H7 (cell line): ENCODE measurements at regions not wholly inside any gene's neighbourhood (a gene's known extent, or its start where the extent isn't known, plus 50 kb on each side); places are given as distances from the start of the nearest gene placed in this dataset.
"Not testable (repeated sequence)": the region's sequence is repeated elsewhere in the genome, so short reads cannot be mapped to it uniquely, and the experiment has no call there.

Experiments
- DNase-seq: peaks from one replicate; pipeline ENCODE4 v3.0.0; 2012
- H3K27me3 ChIP-seq: 2 replicates; pipeline ENCODE4 v1.6.0; 2011; ENCODE audit warnings: mild to moderate bottlenecking, low read length; ENCODE audit not compliant: control insufficient read depth, insufficient read depth
- H3K36me3 ChIP-seq: replicated peaks from 2 replicates; pipeline ENCODE4 v1.5.1; 2011; ENCODE audit warnings: low read length; ENCODE audit not compliant: control insufficient read depth, insufficient read depth
- H3K4me3 ChIP-seq: 2 replicates; pipeline ENCODE4 v1.5.1; 2011; ENCODE audit warnings: low read depth, mild to moderate bottlenecking, control low read depth, low read length, moderate library complexity; ENCODE audit not compliant: insufficient read depth

DNA sequence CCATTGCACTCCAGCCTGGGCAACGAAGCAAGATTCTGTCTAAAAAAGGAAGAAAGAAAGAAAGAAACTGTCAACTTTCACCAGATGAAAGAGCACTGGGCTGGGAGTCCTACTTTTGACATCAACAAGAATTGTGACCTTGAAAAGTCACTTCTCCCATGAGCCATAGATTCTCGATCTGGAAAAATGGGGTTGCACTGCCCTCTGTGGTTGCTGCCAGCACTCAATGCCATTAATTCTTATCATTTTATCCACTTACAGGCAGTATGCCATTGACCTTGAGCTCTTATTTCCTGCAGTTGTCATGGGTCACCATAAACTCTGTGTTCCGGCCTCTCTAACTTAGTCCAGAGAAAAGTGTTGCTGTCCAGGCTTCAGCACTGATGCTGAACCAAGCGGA lies 137.2 kb downstream of the NOC3L start:
- H3K27me3 ChIP-seq = no peaks in the 10 kb centered on the region
- H3K4me3 ChIP-seq = no peak overlapping the region
- DNase-seq = peak; percentile 13

DNA sequence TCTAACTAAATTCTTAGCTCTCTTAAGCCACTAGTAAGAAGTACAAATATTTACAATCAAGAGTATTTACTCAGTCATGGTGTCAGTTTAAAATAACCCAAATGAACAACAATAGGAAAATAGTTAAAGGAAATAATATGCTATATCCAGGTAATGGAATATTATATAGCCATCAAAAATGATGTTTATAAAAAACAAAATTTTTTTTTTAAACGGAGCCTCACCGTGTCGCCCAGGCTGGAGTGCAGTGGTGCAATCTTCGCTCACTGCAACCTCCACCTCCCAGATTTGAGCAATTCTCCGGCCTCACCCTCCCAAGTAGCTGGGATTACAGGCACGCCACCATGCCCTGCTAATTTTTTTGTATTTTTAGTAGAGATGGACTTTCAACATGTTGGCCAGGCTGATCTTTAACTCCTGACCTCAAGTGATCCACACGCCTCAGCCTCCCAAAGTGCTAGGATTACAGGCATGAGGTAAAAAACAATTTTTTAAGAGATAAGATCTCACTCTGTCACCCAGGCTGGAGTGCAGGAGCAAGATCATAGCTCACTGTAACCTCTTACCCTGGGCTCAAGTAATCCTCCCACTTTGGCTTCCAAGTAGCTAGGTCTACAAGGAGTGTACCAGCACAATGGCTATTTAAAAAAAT lies 132.5 kb downstream of the NOC3L start:
- Histone ChIP-seq H3K27me3 (no peaks in the 10 kb centered on the region), H3K4me3 (no peak overlapping the region), H3K36me3 (no peaks in the 10 kb centered on the region)
- DNase-seq = no peak

More for the DNA sequence above, 137.2 kb downstream of the NOC3L start:
- H3K36me3 ChIP-seq = no peaks in the 10 kb centered on the region

DNA sequence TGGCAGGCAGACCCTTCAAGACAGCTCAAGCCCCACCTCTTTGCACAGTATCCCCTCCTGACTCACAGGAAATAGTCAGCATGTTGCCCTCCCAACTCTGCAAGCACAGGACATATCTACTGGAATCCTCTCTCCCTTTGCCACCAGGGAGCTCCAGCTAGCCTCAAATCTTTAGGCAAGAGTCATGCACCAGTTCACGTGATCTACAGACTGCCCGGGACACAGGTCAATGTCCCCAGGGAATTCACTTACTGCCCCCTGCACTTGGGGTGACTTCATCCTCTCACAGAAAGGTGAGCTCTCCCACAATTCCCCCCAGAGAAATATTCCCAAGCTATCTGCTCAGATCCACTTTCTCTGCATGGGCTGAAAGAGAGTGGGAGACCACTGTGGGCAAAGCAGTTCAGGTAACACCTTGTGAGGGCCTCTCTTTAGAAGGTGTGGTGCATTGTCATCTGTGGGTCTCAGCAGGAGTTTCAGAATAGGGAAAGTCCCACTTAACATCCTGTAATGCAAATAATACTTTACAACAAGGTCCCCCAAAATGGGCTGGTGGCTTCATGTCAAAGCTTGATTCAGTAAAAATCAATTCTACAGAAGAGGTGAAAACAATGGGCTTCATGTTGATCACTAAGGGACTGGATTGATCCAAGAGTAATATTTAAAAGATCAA lies 129.9 kb downstream of the NOC3L start:
- H3K27me3 ChIP-seq = no peaks in the 10 kb centered on the region
- no peaks in the 10 kb centered on the region for H3K36me3 ChIP-seq
- DNase-seq = no peak
- H3K4me3 ChIP-seq = no peak overlapping the region

DNA sequence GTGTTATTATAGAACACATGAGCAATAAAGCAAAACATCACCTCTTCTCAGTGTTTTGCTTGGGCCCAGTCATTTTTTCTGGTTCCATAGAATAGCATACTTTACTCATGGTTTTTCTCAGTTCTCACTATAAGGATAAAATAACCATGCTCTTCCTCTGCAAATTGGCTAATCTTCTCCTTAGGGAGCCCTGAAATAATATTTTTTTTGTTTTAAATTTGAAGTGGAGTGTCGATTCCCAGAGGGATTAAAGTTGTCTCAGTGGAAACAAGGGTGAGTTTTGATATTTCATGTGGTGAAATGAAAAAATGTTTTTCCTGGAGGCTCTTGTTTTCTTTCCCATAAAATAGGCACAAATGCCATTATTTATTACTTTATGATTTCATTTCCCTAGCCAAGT lies 127.3 kb downstream of the NOC3L start:
- no peaks in the 10 kb centered on the region for H3K27me3 ChIP-seq
- H3K4me3 ChIP-seq = no peak overlapping the region
- no peak for DNase-seq
- H3K36me3 ChIP-seq = no peaks in the 10 kb centered on the region

DNA sequence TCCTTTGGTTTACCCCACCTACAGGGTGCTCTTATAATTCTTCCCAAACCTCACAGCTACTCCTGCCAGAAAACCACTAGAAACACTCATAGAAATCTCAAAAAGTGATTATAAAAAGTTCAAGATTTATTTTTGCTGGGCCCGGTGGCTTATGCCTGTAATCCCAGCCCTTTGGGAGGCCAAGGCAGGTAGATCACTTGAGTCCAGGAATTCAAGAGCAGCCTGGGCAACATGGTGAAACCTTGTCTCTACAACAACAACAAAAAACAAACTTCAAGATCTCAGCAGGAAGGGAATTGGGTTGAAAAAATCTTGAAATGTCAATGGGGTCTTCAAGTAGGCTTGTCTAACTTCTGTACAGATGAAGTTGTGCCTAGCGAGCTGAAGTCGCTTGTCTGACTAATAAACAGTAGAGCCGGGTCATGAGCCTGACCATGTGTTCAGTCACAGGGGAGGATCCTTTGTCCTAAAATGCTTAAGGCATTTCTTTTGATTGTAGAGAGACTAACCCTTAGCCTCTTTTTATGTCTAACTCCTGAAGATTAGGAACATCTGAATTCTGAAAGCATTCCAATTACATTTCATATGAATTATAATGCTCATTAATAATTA lies 124.6 kb downstream of the NOC3L start:
- no peak for DNase-seq
- H3K4me3 ChIP-seq = no peak overlapping the region
- H3K27me3 ChIP-seq = no peaks in the 10 kb centered on the region
- no peaks in the 10 kb centered on the region for H3K36me3 ChIP-seq

DNA sequence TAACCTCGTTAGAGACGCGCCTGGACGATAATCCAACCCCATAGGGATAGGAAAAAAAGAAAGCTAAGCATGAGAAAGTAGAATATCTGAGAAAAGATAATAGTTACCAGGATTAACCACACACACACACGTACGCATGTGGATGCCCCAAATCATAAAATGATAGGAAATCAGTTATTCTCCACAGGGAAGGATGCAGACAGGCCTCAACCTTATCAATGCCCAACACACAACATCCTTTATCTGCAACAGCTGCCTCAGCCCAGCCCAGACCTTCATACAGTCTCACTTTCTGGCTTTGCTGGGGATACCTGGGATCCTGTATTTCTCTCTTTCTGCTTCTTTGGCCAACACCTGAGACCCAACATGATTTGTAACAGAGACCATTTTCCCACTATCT lies 123.0 kb downstream of the NOC3L start:
- Histone ChIP-seq H3K27me3 (no peaks in the 10 kb centered on the region), H3K4me3 (no peak overlapping the region), H3K36me3 (no peaks in the 10 kb centered on the region)
- no peak for DNase-seq

DNA sequence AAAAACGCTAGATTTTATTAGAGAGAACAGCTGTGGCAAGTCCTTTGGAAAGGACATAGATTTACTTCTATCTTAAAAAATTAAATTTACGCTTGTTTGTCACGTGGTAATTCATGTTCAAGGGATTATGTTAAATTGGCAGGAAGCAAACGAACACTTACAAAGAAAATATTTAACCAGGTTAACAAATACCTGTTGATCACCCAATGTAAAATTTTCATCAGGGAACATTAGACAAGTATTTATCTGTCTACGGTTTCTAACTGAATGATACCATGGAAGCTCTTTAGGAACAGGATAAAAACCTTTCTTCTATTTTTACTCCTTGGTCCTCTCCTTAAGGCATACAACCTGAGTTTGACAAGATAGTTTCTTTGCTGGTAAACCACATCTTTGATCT lies 122.2 kb downstream of the NOC3L start:
- no peak overlapping the region for H3K4me3 ChIP-seq
- H3K27me3 ChIP-seq = no peaks in the 10 kb centered on the region
- DNase-seq = no peak
- H3K36me3 ChIP-seq = no peaks in the 10 kb centered on the region

DNA sequence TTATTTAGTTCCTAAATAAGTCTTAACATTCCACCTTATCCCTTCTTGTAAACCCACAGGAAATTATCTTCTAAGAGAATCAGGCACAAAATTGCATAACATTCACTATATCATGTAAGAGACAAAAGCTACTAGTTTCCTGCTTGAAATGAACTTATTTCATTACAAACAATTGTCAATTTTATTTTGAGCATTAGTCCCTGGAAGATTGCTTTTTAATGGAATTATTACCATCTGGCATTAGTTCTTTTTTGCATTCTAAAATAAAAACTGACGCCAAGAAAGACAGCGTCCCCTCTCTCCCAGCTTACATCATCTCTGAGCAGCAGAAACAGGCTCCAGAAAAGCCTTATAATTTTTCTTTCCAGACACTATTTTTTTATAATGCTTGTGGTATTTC lies 121.8 kb downstream of the NOC3L start:
- Histone ChIP-seq H3K4me3 (no peak overlapping the region), H3K27me3 (no peaks in the 10 kb centered on the region), H3K36me3 (no peaks in the 10 kb centered on the region)
- no peak for DNase-seq

DNA sequence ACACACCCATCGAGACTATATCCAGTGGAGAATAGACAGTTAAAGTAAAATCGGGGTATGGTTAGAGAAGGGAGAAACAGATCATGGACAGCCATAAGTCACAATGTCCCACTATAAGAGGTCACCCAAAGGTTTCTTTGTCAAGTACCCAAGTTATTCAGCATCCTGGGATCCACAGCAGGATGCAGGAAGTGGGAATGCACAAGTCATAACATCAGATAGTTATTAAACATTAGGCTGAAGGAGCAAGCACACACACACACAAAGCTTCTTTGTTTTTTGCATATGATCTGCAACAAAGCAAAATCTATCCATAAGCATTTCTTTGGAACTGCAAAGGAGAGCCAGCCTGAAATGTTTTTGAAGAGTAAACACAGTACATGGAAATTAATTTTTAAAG lies 111.6 kb downstream of the NOC3L start:
- H3K4me3 ChIP-seq = no peak overlapping the region
- DNase-seq = no peak
- H3K27me3 ChIP-seq = no peaks in the 10 kb centered on the region
- H3K36me3 ChIP-seq = no peaks in the 10 kb centered on the region

DNA sequence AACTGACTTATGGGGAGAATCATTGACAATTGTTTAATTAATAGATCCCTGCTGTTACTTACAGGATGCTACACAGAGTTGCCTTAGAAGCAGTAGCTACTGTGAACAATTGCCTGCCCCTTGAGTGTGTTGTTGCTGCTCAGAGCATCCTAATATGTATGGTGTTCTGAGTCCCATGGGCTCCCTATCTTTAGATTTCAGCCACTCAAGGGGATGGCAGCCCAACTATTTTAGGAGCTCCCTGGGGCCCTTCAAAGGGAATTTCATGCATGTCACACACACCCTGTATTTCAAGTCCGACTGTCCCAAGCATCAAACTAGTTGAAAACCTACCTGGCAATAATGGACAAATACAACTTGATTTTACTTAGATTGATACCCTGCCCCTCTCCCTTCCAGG lies 111.2 kb downstream of the NOC3L start:
- Histone ChIP-seq H3K4me3 (no peak overlapping the region), H3K36me3 (no peaks in the 10 kb centered on the region), H3K27me3 (no peaks in the 10 kb centered on the region)
- no peak for DNase-seq

DNA sequence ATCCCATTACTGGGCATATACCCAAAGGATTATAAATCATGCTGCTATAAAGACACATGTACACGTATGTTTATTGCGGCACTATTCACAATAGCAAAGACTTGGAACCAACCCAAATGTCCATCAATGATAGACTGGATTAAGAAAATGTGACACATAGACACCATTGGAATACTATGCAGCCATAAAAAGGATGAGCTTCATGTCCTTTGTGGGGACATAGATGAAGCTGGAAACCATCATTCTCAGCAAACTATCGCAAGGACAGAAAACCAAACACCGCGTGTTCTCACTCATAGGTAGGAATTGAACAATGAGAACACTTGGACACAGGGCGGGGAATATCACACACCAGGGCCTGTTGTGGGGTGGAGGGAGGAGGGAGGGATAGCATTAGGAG lies 105.3 kb downstream of the NOC3L start:
- not testable (repeated sequence) for DNase-seq, H3K36me3 ChIP-seq, H3K4me3 ChIP-seq, H3K27me3 ChIP-seq

DNA sequence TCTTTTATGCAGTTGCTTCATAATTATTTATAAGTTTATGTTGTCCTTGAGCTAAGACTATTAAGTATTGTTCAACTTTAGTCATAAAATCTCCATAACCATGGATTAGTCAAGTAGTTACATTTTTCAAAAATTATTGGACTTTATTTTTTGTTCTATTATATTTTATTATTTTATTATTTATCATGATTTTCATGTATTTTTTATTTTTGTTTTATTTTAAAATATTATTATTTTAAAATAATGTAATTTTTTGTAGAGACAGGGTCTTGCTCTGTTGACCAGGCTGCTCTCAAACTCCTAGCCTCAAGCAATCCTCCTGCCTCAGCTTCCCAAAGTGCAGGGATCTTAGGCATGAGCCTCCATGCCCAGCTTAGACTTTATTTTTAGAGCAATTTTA lies 102.3 kb downstream of the NOC3L start:
- no peak overlapping the region for H3K4me3 ChIP-seq
- no peaks in the 10 kb centered on the region for H3K36me3 ChIP-seq
- no peak for DNase-seq
- no peaks in the 10 kb centered on the region for H3K27me3 ChIP-seq

DNA sequence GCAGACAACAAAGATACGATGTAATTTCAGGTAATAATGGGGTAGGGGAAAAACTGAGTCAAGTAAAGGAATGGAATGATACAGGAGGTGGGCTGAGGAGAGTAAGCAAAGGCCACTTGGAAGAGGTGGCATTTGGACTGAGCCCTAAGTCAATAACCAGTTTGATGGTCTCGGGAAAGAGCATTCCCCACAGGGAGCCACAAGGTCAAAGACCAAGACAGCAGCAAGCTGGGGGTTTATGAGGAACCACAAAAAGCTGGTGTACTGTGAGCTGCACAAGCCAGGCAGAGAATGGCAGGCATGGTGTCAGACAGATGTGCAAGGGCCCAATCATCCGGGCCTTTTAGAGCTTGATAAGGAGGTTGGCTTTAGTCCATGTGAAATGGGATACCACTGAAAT lies 98.7 kb downstream of the NOC3L start:
- no peaks in the 10 kb centered on the region for H3K36me3 ChIP-seq
- no peaks in the 10 kb centered on the region for H3K27me3 ChIP-seq
- H3K4me3 ChIP-seq = no peak overlapping the region
- no peak for DNase-seq

DNA sequence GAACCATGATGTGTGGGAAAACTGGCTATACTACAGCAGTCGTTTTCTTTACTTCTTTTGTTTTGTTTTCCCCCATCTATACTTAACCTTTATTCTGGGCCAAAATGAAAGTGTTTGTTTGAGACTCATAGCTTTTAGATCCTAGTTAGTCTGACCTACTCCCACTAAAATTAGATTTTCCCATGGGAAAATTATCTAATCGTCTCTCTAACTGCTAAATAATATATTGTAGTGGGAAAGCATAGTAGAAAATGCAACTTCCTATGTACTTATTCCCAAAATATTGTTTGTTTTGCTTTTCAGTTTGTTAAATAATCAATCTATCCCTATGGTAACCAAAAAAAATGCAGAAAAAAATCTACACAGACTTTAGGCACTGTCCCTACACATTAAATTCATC lies 96.6 kb downstream of the NOC3L start:
- Histone ChIP-seq H3K4me3 (no peak overlapping the region), H3K36me3 (no peaks in the 10 kb centered on the region), H3K27me3 (no peaks in the 10 kb centered on the region)
- DNase-seq = no peak

DNA sequence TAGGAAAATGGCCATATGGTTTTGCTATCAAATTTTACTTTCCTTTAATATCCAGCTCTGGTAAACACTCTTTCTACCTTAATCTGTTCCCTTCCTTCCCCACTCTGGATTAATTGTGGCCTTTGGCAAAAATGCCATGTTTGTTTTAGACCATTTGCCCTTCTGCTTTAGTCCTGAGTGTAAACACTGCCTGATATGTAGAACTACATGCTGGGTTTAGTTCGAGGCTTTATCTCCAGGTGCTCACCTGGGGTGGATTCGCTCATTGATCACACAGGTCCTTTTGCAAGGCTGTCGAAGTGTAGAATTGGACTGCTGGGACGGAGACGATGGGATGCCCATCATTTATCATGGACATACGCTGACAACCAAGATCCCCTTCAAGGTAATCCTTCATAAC lies 94.1 kb downstream of the NOC3L start:
- Histone ChIP-seq H3K27me3 (no peaks in the 10 kb centered on the region), H3K4me3 (no peak overlapping the region), H3K36me3 (no peaks in the 10 kb centered on the region)
- no peak for DNase-seq
